GM20431 (cell line): ENCODE measurements at regions not wholly inside any gene's neighbourhood (a gene's known extent, or its start where the extent isn't known, plus 50 kb on each side); places are given as distances from the start of the nearest gene placed in this dataset.

Experiments
- in situ Hi-C: fragments of 300-500 bp; cut with MseI, MboI; formaldehyde crosslinking; loops from one replicate; pipeline ENCODE4 v1.15.0; 2020; ENCODE audit warnings: low sequenced_read_pairs; ENCODE audit not compliant: unreplicated experiment

DNA sequence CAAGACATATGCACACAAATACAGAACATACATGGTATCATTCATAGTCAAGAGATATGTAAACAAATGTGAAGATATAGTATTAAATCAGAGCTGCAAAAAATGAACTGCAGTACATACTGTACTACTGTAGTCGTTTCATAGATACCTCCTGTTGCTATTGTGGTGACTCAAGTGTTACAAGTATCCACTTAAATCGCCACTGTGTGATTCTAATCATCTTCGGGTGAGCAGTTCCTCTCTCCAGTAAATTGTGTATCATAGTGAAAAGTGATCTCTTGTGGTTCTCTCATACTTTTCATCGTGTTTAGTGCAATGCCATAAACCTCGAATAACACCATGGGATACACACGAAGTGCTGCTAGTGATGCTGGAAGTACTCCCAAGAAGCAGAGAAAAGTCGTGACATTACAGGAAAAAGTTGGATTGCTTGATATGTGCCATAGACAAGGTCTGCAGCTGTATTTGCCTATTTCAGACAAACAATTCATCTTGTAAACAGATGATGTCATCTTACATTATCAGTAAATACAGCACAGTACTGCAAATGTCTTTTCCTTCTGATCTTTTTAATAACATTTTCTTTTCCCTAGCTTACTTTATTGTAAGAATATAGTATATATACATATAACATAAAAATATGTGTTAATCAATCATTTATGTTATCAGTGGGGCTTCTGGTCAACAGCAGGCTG lies 222.2 kb downstream of the BCL11A start:
- in situ Hi-C loops = no loop called here

DNA sequence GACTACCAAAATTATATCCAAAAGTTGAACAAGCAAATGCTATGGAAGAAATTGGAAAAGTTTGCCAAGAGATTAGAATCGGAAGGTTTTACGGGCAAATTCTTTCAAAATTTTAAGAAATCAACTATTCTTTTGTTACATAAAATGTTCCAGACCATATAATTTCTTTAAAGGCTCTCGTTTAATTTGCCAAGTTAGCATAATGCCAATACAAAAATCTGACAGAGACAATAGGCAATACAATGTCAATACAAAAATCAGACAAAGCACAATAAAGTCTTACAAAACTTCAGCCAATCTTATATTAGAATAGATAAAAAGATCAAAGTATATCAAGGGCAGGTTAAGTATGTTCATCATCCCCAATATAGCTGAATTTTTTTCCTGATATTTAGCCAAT lies 224.2 kb downstream of the BCL11A start:
- in situ Hi-C loops = no loop called here

DNA sequence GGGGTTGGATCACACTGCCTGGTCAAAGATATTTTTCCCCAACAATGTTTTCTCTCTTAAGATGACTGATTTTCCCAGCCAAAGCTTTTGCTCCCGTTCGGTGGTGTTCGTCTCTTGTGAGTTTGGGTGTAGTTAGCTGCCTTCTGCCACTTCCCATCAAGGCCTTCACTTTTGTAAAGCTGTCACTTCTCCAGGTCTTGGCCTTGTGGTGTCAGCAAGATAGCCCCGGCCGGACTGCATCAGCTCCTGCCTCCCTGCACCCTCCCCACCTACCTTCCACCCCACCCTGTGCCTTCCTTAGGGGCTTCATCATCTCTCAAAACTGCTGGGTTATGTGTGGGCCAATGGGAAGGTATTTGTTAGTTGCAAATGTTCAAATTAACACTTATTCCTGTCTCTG lies 228.9 kb downstream of the BCL11A start:
- in situ Hi-C loops = no loop called here

GRCh38 chr2:60321816-60322215 lies 231.6 kb downstream of the BCL11A start:
- in situ Hi-C loops = no loop called here

DNA sequence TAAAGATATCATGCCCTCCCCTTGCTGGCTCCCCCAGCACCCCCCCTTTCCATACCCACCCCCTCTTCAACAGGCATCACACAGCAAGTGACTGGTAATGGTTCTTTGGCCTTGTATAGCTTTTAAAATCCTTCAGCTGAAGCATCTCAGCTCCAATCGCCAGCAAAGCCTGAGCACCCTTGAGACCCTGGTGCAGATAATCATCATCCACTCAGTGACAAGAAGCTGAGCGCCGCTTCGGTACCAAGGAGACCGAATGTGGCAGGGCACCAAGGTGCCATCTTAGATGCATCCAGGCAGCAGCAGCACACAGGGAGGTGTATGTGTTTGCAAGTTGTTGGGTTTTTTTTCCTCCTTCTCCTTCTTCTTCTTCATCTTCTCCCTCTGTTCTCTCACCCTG lies 232.7 kb downstream of the BCL11A start:
- in situ Hi-C loops = no loop called here

DNA sequence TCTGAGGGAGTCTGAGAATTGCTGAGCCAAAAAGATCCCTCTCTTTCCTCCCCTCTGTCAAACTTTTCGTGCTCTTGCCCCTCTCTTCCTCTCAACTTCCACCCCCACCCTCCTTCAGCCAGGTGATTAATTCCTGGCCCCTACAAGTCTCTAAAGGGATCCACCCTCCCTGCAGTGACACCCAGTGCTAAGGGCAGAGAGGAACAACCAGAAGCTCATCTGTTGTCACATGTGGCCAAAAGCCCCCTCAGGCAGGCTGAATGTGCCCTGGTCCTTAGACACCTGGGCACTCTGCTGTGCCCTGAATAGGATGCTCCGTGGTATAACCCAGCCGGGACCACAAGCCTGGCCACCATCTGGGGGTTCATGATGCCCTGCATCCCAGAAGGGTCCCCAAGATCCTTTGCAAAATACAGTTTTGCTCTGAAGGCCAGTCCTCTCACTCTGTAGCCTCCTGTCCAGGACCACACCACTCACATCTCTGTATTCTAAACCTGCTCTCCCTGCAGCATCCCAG lies 234.4 kb downstream of the BCL11A start:
- in situ Hi-C loops = no loop called here

- in situ Hi-C loops = no loop called here
Measured at GRCh38 chr2:60318544-60318943, 234.9 kb downstream of the BCL11A start.

DNA sequence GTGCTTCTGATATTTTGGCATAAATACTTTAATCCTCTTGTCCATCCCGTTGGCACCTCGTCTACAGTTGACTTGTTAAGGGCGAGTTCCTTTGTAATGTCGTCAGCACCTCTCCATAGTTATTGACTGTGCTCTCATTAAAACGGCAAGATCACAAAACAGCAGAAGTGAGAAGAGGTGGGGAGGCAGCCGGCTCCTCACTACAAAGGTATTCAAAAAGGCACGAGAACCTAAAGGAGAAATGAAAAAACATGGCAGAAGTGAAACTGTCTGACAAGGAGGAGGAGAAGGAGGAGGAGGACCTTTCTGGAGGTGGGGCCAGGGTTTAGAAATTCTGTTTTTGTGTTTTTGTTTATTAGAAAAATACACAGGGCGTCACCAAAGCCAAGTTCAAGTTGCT lies 235.6 kb downstream of the BCL11A start:
- in situ Hi-C loops = no loop called here

DNA sequence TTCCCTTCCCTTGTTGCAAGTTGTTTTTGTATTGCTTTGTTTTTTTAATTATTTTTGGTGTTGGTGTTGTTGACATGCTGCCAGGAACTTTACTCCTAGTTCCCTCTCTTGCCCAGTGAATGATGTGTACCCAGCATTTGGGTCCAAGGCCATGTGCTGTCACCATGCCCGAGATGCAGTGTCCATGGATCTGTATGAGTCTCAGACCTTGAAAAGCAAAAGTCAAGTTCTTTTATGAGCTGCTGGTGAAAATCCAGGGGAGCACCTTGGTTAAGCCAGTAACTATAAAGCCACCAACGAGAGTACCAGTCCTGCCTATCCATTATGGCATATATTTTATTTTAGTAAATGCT lies 236.4 kb downstream of the BCL11A start:
- in situ Hi-C loops = no loop called here

DNA sequence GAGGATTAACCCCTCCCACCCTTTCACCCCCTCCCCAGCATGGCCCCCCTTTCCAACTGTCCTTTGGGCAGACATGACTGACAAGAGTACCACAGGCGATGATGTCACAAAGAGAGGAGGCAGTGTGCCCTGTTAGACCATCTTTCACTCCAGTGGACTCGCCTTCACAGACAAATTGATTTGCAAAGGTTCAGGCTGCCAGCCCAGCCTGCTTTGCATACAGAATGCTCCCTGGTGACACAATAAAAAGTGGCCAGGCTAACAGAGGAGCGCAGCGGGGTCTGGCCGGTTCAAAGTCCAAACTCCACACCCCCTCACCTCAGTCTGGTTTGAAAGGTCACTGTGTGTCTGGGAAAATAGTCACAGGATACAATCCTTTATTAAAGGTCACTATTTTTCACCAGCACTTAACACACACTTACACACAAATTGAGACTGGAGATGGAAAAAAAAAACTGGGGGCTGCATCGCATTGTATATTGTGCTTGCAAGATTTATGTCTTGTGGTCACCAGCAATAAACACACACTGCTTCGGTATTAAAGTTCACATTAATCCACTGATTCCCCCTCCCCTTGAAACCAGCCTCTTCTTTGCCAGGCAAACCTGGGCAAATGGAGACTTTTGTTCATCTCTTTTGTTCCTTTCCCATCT lies 236.9 kb downstream of the BCL11A start:
- in situ Hi-C loops = no loop called here

GRCh38 chr2:60313470-60314172 lies 239.8 kb downstream of the BCL11A start:
- in situ Hi-C loops = no loop called here

- in situ Hi-C loops = no loop called here
Measured at GRCh38 chr2:60312618-60313017, 240.8 kb downstream of the BCL11A start.

DNA sequence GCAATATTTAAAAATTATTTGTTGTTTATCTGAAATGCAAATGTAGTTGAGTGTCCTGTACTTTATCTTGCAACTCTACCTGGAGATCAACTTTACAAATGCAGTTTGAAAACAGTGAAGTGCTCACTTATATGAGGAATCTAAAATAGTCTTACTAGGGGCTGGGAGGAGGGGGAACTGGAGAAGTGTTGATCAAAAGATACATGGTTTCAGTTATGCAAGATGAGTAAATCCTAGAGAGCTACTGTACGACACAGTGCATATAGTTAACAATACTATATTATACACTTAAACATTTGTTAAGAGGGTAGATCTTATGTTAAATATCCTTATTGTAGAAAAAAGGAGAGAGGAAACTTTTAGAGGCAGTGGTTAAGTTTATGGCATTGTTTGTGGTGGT lies 241.9 kb downstream of the BCL11A start:
- in situ Hi-C loops = no loop called here

DNA sequence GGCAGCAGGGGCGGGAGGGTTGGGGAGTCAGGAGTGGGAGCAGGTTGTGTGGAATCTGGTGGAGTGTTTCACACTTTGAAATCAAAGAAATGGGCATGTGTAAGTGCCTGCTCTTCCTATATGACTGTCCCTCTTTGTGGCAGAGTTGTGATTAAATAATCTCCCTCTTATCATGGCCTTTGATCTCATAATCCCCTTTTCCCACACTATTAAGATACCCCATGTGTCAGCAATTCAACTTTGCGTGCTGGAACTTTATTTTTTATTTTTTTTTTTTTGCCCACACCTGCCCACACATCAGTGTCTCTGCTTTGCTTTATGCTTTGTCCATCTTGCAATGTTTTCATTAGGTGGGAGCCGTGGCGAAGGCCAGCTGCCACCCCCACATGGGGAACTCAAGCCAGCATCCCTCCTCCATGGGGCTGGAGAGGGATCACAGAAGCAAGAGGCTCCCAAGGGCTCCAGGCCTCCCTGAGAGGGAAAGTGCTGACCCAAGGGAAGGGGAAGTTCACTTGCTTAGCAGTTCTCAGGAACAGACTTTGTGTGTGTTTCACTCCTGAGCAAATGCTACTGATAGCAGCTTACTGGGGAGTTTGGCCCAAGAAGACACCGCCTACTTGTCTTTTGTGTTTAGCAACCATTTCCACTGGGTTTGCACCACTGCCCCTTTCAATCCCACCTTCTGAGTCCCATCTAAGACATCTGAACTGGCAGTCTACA lies 243.4 kb downstream of the BCL11A start:
- in situ Hi-C loops = no loop called here

DNA sequence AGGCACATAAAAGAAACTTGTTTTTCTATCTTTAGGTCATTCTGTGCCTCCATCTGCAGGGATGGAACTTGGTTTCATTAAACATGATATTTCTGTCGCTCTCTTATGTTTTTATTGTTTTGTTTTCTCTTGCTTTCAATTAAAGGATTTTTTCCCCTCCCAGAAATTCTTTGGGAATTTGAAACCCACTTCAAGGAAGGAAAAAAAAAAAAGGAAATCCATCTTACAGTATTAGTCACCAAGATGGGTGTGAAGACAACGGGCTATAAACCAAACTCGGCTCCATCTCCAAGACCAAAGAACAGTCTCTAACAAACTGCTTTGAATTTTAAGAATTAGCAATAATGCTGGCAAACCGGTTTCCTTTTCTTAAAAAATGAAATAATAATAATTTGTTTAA lies 244.1 kb downstream of the BCL11A start:
- in situ Hi-C loops = no loop called here

GRCh38 chr2:60306267-60306861 lies 247.1 kb downstream of the BCL11A start:
- in situ Hi-C loops = no loop called here

- in situ Hi-C loops = no loop called here
Measured at GRCh38 chr2:60303680-60304079, 249.8 kb downstream of the BCL11A start.

DNA sequence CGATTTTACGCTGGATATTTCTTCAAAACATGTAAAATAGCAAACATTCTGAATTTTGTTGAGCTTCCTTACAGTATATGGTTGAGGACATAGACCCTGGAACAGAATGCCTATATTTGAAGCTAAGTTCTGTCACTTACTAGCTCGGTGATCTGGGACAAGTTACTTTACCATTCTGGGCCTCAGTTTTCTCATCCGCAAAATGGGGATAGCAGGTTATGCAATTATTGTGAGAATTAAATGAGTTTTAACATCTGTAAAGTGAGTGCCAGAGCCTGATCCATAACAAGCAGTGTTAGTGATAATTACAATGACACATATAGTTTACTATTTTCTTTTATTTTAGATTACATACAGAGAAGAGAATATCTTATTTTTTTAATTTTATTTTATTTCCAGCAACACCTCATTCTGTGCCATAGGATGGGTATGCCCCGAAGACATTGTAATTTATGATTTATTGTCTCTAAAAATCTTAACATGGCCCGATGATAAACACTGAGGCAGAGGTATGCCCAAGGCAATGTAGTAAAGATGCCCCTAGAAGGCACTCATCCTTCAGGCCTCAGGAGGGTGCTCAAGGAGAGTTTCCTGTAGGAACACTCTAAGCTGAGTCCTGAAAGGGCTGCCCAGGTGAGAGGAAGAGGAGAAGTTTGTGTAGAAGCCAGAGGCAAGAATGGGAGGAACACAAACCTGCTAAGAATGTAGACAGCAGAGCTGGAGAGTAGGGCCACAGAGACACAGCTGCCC lies 250.9 kb downstream of the BCL11A start:
- in situ Hi-C loops = no loop called here

DNA sequence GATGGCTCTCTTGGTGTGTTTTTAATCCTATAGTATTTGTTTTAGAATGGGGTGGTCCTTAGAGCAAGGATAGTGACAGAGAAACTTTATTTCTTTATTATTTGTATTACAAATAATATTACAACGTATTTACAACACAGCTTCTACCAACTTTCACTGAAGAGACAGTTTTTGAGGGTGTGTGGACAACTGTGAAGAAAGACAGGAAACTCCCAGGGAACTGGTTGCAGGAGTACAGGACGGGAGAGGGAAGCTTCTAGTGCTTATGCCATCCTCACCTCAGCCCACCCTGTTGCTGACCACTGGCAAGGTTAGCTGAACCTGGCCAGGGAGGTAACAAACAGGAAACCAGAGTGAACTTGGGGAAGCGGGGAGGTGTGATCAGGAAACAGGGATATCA lies 251.7 kb downstream of the BCL11A start:
- in situ Hi-C loops = no loop called here

GRCh38 chr2:60299179-60299578 lies 254.3 kb downstream of the BCL11A start:
- in situ Hi-C loops = no loop called here
